ENCODE measurements at regions not wholly inside any gene's neighbourhood (a gene's known extent, or its start where the extent isn't known, plus 50 kb on each side); places are given as distances from the start of the nearest gene placed in this dataset.

DNA sequence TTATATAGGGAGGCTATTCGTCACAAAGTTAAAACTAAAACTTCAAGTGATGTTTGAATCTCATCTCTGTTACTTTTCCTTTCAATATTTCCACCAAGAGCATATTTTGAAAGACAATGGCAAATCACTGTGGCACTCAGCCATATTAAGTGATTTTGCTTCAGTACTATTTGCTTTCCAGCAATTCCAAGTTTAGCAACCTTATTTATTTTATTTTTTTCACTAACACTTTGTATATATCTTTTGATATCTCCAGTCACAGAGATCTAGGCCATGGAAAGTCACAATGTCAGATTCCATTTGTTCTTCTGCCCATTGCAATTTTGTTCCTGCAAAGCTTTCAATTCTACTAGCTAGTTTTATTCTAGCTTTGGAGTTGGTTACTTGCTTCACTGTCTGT, 1514.5 kb upstream of the ADGRL3 start:
- no peak for TF ChIP-seq POLR2A (IDR thresholded peaks at IDR 0.05)
- TF ChIP-seq, protein P1, sequence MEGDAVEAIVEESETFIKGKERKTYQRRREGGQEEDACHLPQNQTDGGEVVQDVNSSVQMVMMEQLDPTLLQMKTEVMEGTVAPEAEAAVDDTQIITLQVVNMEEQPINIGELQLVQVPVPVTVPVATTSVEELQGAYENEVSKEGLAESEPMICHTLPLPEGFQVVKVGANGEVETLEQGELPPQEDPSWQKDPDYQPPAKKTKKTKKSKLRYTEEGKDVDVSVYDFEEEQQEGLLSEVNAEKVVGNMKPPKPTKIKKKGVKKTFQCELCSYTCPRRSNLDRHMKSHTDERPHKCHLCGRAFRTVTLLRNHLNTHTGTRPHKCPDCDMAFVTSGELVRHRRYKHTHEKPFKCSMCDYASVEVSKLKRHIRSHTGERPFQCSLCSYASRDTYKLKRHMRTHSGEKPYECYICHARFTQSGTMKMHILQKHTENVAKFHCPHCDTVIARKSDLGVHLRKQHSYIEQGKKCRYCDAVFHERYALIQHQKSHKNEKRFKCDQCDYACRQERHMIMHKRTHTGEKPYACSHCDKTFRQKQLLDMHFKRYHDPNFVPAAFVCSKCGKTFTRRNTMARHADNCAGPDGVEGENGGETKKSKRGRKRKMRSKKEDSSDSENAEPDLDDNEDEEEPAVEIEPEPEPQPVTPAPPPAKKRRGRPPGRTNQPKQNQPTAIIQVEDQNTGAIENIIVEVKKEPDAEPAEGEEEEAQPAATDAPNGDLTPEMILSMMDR (IDR thresholded peaks at IDR 0.05) = no peak

Measured in testis (tissue), 2 donors.